SK-N-MC (cell line): ENCODE measurements at regions not wholly inside any gene's neighbourhood (a gene's known extent, or its start where the extent isn't known, plus 50 kb on each side); places are given as distances from the start of the nearest gene placed in this dataset.

ENCODE experiments used
- EZH2 ChIP-seq: fragments of 200-600 bp; sonication (generic); IDR thresholded peaks from one replicate; pipeline ENCODE4 v1.6.1; 2017; ENCODE audit warnings: antibody characterized with exemption
- POLR2AphosphoS5 ChIP-seq: IDR thresholded peaks from 2 replicates; pipeline ENCODE4 v1.6.1; 2012; ENCODE audit warnings: mild to moderate bottlenecking, low read depth, low read length, borderline replicate concordance

- TF ChIP-seq POLR2AphosphoS5 (no peak), EZH2 (no peak)
Observed at GRCh38 chr16:79451196-79451816, 149.2 kb downstream of the MAF start.
